ENCODE measurements at regions not wholly inside any gene's neighbourhood (a gene's known extent, or its start where the extent isn't known, plus 50 kb on each side); places are given as distances from the start of the nearest gene placed in this dataset.

DNA sequence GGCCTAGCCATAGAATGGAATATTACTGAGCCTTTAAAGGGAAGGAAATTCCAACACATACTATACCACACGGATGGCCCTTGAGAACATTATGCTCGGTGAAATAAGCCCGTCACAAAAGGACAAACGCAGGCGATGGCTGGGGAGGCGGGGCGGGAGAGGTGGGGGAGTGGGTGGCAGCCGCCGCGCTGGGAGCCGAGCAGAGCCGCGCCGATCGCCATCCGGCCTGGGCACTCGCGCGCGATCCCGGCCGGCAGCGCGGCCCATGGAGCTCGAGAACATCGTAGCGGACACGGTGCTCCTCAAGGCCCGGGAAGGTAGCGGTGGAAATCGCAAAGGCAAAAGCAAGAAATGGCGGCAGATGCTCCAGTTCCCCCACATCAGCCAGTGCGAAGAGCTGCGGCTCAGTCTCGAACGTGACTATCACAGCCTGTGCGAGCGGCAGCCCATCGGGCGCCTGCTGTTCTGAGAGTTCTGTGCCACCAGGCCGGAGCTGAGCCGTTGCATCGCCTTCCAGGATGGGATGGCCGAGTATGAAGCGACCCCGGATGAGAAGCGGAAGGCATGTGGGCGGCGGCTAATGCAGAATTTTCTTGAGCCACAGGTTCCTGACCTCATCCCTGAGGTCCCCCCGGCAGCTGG is 140.1 kb downstream of the ZDHHC20 start:
- DNase-seq (ENCODE audit: low spot score): no peak

DNA sequence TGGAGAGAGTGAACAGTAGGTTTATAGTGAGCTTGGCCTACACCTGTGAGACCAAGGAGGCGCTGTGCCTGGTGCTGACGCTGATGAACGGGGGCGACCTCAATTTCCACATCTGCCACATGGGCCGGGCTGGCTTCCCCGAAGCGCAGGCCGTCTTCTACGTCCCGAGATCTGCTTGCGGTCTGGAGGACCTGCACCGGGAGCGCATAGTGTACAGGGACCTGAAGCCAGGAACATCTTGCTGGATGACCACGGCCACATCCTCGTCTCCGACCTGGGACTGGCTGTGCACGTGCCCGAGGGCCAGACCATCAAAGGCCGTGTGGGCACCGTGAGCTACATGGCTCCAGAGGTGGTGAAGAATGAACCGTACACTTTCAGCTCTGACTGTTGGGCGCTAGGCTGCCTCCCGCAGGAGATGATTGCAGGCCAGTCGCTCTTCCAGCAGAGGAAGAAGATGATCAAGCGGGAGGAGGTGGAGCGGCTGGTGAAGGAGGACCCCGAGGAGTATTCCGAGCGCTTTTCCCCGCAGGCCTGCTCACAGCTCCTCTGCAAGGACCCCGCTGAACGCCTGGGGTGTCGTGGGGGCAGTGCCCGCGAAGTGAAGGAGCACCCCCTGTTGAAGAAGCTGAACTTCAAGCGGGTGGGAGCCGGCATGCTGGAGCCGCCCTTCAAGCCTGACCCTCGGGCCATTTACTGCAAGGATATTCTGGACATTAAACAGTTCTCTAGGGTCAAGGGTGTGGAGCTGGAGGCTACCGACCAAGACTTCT is 139.0 kb downstream of the ZDHHC20 start:
- DNase-seq (ENCODE audit: low spot score): no peak

DNA sequence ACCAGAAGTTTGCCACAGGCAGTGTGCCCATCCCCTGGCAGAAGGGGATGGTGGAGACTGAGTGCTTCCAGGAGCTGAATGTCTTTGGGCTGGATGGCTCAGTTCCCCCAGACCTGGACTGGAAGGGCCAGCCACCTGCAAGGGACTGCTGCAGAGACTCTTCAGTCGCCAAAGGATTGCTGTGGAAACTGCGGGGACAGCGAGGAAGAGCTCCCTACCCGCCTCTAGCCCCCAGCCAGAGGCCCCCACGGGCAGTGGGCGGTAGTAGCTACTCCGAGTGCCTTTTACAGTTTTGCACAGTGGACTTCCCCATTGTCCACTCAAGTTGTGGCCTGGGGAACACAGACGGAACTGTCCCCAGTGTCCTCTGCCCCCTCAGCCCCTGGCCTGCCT is 138.5 kb downstream of the ZDHHC20 start:
- DNase-seq (ENCODE audit: low spot score): no peak

DNA sequence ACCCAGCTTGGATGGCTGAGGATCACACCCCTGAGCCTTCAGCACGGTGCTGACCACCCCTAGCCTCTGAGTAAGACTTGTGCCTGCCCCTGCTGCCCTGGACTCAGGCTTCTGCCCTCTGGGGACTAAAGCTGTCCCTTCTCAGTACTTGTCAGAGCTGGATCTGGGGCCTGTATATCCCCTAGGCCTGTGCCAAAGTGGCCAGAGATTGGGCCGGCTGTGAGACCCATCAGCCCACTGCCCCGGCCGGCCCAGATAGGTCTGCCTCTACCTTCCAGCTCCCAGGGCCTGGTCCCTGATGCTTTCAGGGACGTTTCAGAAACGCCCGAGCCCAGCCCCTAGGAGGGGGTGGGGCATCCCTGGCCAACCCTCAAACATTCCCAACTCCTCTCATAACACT is 137.8 kb downstream of the ZDHHC20 start:
- no peak for DNase-seq (ENCODE audit: low spot score)

DNA sequence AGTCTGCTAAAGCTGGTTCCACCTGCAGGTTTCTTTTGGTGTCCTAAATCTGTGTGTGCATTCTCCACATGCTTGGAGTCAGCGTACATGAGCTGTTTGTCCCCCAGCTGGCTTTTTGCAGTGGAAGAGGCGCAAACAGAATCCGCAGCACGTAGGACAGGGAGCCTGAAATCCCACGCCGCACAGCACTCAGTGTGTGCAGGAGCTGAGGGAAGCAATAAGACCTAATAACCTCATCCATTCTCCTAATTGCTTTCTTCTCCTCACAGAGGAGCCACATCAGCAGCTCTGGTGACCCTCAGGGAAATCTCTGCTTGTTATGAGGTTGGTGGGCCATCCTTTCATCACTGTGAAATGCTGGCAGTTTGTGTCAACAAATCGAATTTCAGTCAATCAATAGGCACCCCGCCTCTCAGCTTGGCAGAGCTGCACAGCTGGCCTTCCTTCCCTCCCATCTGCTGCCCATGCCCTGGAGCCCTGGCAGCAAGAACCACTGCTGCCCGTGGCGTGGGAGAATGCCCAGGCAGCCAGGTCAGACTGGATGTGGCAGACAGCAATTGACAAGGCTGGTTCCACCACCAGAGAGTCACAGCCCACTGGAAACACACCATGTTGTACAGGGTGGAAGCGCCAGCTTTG is 136.7 kb downstream of the ZDHHC20 start:
- no peak for DNase-seq (ENCODE audit: low spot score)
